ENCODE measurements at regions not wholly inside any gene's neighbourhood (a gene's known extent, or its start where the extent isn't known, plus 50 kb on each side); places are given as distances from the start of the nearest gene placed in this dataset.
A peak's percentile ranks its signal among the peaks of the same experiment; 100 is the strongest.

GRCh38 chr20:17827759-17828559 is 128.2 kb downstream of the BANF2 start (continued):
- 0 out of 2 replicates have a peak, but pooled peaks have one; percentile 38 for TF ChIP-seq ZNF124 (CRISPR knock-in tag; IDR thresholded peaks at IDR 0.05)
- TF ChIP-seq ZNF550 (CRISPR knock-in tag; IDR thresholded peaks at IDR 0.05; ENCODE audit: borderline replicate concordance), result no peak
- peak; percentile 74 for TF ChIP-seq GATAD2A (CRISPR knock-in tag; IDR thresholded peaks at IDR 0.05)
- TF ChIP-seq MIER3 (CRISPR knock-in tag; IDR thresholded peaks at IDR 0.05; ENCODE audit: borderline replicate concordance), result peak; percentile 41; the same call in 1 of the 2 replicates
- TF ChIP-seq ZNF354B (CRISPR knock-in tag; IDR thresholded peaks at IDR 0.05), result no peak
- no peak for TF ChIP-seq ELK4 (CRISPR knock-in tag; IDR thresholded peaks at IDR 0.05; ENCODE audit: borderline replicate concordance)
- TF ChIP-seq, protein P1, sequence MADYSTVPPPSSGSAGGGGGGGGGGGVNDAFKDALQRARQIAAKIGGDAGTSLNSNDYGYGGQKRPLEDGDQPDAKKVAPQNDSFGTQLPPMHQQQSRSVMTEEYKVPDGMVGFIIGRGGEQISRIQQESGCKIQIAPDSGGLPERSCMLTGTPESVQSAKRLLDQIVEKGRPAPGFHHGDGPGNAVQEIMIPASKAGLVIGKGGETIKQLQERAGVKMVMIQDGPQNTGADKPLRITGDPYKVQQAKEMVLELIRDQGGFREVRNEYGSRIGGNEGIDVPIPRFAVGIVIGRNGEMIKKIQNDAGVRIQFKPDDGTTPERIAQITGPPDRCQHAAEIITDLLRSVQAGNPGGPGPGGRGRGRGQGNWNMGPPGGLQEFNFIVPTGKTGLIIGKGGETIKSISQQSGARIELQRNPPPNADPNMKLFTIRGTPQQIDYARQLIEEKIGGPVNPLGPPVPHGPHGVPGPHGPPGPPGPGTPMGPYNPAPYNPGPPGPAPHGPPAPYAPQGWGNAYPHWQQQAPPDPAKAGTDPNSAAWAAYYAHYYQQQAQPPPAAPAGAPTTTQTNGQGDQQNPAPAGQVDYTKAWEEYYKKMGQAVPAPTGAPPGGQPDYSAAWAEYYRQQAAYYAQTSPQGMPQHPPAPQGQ (CRISPR knock-in tag; IDR thresholded peaks at IDR 0.05; ENCODE audit: borderline replicate concordance), result no peak
- TF ChIP-seq TARDBP (CRISPR knock-in tag; IDR thresholded peaks at IDR 0.05), result no peak
- no peak for TF ChIP-seq TFAP4 (IDR thresholded peaks at IDR 0.05; ENCODE audit: borderline replicate concordance, low read depth)
- no peak for TF ChIP-seq ATRX (CRISPR knock-in tag; IDR thresholded peaks at IDR 0.05; ENCODE audit: borderline replicate concordance)
- TF ChIP-seq HNRNPH1 (optimal IDR thresholded peaks at IDR 0.05; ENCODE audit: low read depth, low read length), result no peak
- peak; percentile 73; the same call in 1 of the 2 replicates for TF ChIP-seq RCOR2 (CRISPR knock-in tag; IDR thresholded peaks at IDR 0.05)
- no peak for TF ChIP-seq MEF2D (CRISPR knock-in tag; IDR thresholded peaks at IDR 0.05)
- no peak for TF ChIP-seq ZNF251 (CRISPR knock-in tag; IDR thresholded peaks at IDR 0.05)
- TF ChIP-seq BRD4 (CRISPR knock-in tag; IDR thresholded peaks at IDR 0.05), result 0 out of 2 replicates have a peak, but pooled peaks have one; percentile 65
- no peak for TF ChIP-seq HBP1 (CRISPR knock-in tag; IDR thresholded peaks at IDR 0.05; ENCODE audit: low read depth)
- peak; percentile 80; the same call in 1 of the 2 replicates for TF ChIP-seq ZNF766 (CRISPR knock-in tag; IDR thresholded peaks at IDR 0.05; ENCODE audit: borderline replicate concordance)
- TF ChIP-seq EED (CRISPR knock-in tag; IDR thresholded peaks at IDR 0.05), result peak; percentile 87; the same call in 1 of the 2 replicates
- TF ChIP-seq, protein P2, sequence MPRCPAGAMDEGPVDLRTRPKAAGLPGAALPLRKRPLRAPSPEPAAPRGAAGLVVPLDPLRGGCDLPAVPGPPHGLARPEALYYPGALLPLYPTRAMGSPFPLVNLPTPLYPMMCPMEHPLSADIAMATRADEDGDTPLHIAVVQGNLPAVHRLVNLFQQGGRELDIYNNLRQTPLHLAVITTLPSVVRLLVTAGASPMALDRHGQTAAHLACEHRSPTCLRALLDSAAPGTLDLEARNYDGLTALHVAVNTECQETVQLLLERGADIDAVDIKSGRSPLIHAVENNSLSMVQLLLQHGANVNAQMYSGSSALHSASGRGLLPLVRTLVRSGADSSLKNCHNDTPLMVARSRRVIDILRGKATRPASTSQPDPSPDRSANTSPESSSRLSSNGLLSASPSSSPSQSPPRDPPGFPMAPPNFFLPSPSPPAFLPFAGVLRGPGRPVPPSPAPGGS (CRISPR knock-in tag; IDR thresholded peaks at IDR 0.05), result no peak
- no peak for TF ChIP-seq NFE2L2 (IDR thresholded peaks at IDR 0.05; ENCODE audit: low read length)
- no peak for TF ChIP-seq CHD4 (IDR thresholded peaks at IDR 0.05; ENCODE audit: borderline replicate concordance, low read length)
- no peak for TF ChIP-seq ZNF335 (CRISPR knock-in tag; IDR thresholded peaks at IDR 0.05)
- TF ChIP-seq ARNTL (CRISPR knock-in tag; IDR thresholded peaks at IDR 0.05), result peak; percentile 32; the same call in 1 of the 2 replicates
- TF ChIP-seq DPF2 (CRISPR knock-in tag; IDR thresholded peaks at IDR 0.05; ENCODE audit: borderline replicate concordance, low read depth), result 0 out of 2 replicates have a peak, but pooled peaks have one; percentile 28

Data from HepG2 (cell line).